GM19023 (cell line): ENCODE measurements at regions not wholly inside any gene's neighbourhood (a gene's known extent, or its start where the extent isn't known, plus 50 kb on each side); places are given as distances from the start of the nearest gene placed in this dataset.

Experiments
- ATAC-seq: cut with Tn5 transposase; IDR thresholded peaks from one replicate; pipeline ENCODE4 v1.9.1; 2021; ENCODE audit warnings: mild to moderate bottlenecking, moderate library complexity; ENCODE audit not compliant: unreplicated experiment

DNA sequence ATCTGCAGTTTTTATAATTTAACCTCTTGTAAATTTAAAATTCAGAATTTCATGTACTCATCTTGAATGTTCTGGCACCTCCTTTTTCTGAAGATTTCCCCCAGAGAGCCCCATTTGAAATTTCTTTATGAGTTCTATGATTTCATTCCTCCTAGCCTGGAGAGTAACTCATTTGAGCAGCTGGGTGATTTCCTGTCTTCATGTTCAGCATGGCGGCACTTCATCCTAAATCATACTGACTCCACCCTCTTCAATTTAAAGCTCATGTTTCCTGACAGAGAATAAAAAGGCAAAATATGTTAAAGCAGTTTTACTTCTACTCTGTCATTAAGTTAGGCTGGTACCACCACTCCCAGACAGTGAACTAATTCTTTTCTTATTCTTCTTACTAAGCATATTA is 250.9 kb upstream of the POU3F2 start:
- ATAC-seq = no peak

DNA sequence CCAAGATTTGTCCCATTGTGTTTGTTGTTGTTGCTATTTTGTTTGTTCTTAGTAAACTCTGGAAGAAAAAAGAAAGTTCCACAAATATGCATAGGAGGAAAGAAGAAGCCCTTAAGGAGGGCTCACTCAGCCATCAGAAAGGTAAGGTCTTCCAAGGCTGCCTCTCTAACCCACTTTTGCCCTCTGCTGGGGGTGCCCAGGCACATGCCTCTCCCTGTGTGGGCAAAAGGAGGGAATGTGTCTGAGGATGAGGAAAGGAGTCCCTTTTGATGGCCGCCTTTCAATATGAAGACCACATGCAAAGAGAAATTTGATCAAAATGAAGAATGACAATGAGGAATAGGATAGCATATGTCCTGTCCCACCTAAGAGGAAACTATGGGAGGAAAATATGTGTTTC is 248.2 kb upstream of the POU3F2 start:
- no peak for ATAC-seq

GRCh38 chr6:98587555-98587954 is 246.8 kb upstream of the POU3F2 start:
- no peak for ATAC-seq

GRCh38 chr6:98589536-98589935 is 244.8 kb upstream of the POU3F2 start:
- ATAC-seq = no peak

GRCh38 chr6:98590136-98590681 is 244.2 kb upstream of the POU3F2 start:
- no peak for ATAC-seq

DNA sequence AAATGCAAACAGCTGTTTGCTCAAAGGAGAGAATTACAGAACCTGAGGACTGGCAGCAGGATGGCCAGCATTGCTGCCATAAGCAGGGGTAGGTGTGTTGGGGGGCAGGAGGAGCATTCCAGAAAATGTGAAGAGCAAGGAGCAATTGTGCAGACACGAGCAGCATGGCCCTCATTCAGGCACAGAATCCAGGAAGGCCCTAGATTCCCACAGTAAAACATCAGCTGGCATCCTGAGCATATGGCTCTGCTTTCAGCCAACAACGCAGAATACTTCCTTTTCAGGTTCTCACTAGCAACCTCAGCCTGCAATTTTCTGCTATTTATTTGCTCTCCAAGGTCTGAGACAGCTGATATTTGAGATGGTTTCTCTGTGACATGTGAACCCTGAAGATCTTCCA is 243.4 kb upstream of the POU3F2 start:
- no peak for ATAC-seq

GRCh38 chr6:98593676-98594075 is 240.7 kb upstream of the POU3F2 start:
- ATAC-seq = no peak

DNA sequence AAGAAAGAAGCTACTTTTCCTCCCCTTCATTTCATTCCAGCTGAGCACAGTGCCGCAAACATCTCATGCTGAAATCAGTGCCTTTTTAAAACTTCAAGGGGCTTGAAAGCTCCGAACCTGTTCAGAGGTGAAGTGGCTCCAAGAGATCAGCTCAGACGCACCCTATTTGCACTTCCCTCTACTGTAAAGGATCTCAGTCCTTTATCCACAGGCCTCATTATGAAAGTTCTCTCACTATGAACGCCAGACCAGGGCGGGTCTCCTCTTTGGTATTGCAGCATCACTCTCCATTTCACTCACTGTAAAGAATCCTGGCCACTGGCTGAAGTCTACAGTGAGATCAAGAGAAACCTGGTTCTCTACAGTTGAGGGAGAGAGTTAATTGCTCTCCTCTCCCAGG is 232.7 kb upstream of the POU3F2 start:
- no peak for ATAC-seq

- ATAC-seq = no peak
Observed at GRCh38 chr6:98605705-98606104, 228.7 kb upstream of the POU3F2 start.

GRCh38 chr6:98627129-98627775 is 207.1 kb upstream of the POU3F2 start:
- ATAC-seq = no peak

- ATAC-seq = no peak
Observed at GRCh38 chr6:98633886-98634285, 200.5 kb upstream of the POU3F2 start.

DNA sequence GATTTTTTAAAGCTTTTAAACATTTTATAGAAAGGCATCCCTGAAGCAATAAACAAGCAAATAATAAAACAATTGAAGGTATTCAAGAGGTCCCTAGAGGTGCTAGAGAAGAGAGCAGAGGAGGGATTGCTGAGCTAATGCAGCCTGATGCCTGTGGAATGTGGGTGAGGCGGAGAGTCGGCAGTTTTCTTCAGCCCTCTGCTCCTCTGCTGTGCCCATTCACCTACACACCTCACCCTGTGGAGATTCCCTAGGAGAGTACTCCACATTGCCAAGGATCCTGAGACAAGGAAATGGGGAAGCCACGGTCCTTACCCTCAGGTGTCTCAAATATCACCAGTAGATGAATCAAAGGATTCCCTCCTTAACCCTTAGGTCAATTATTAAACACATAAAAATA is 199.8 kb upstream of the POU3F2 start:
- no peak for ATAC-seq

- no peak for ATAC-seq
Observed at GRCh38 chr6:98635191-98635590, 199.2 kb upstream of the POU3F2 start.

DNA sequence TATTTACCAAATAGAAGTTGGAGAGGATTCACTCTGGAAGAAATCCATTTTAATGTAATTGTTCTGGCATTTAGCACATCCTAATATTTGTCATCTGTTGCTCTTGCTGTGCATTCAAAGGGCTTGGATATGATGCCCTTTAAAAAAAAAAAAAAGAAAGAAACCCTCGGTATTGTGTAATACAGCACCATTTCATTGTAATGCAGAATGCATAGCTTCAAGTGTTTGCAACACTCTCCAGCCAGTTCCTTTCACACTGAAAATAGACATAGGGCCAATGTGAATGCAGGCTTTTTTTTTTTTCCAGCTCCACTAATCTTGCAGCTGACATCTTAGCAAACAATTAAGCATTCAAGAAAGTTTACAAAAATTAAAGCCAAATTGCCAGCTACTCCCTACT is 197.4 kb upstream of the POU3F2 start:
- no peak for ATAC-seq

DNA sequence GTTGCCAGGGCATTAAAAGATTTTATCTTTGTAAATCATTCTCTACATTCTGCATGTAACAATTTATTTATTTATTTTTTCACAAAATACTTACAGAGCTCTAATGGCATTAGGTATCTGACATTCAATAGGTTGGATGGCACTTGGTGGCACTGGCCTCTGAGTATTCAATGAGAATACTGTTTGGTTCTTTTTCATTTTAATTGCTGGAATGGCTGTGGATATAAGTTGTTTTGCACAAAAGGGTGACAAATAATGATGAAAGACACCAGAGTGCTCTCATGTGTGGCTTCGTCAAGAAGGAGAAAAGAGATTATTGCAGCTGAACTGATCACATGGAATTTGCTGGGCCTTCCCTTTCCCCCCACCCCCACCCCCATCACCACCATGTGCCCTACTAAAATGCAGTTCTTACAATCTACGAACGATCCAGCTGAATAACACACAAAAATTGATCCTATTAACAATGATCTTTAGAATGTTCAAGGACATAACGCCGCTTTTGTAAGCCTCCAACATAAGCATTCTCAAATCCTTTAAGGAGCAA is 195.2 kb upstream of the POU3F2 start:
- ATAC-seq = no peak

DNA sequence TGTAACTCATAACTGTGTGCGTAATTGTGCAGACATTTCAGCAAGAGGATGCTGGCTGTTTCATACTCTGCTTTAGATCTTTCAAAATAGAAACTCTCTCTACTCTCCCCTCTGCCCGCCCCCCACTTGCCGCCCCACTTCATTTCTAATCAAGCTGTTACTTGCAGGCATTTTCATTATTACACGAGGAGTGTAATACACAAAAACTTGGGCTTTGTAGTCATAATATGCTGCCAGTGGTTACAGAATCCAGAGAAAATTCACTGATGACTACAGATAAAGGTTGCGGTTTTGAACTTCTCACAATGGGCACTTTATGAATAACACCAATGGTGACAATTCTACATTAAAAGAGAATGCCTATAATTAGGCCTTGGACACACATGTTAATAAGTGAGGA is 194.0 kb upstream of the POU3F2 start:
- no peak for ATAC-seq

DNA sequence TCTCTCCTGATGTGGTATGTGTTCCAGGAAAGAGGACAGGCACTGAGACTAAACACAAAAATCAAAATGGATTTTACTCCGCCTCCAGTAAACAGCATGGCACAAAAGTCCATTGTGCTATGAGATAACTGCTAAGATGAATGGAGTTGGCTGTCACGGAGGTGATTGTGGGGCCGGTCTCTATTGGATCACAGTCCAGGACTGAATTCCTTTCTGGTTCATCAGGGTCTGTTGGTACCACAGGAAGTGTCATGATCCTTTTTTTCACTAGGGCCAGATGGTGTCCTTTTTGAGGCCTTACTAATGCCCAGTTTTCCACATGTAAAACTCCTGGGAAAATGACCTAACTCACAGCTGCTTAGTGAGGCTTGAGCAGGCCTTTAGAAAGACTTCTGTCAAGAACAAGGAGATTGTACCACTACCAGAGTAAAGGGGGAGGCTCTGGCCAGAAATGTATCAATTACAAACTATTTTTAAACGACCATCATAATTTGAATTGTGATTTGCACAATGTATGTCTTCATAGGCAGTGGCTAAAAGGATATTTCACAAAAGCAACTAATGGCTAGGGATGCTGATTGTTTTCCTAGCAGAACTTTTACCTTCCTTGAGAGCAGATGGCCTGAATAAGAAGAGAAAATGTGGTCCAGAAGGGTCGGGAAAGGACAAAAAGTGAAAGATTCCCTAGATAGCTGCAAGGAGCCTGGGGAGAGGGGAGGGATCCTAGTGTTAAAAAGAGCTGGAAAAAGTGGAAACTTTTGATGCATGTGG is 192.2 kb upstream of the POU3F2 start:
- ATAC-seq = no peak

- no peak for ATAC-seq
Observed at GRCh38 chr6:98644063-98644462, 190.3 kb upstream of the POU3F2 start.

GRCh38 chr6:98648211-98648914 is 186.0 kb upstream of the POU3F2 start:
- no peak for ATAC-seq

DNA sequence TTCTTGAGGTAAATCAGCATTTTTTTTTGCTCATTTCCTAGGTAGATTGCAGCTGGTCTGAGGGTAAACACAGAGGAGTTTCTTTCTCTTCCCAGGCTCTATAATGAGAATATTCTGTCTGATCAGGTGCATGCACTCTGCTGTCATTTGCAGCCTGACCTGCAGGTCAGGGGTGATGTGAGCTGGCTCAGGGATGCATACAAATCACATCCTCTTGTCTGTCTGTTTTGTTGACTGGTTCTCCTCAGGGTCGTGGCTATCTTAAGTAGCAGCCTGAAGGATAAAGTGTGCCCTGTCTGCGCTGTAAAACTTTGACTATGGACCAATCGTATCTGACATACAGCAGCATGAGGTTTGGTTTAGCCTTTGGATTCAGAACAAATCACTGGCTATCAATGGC is 183.4 kb upstream of the POU3F2 start:
- no peak for ATAC-seq

- no peak for ATAC-seq
Observed at GRCh38 chr6:98653179-98653578, 181.2 kb upstream of the POU3F2 start.

GRCh38 chr6:98657764-98658163 is 176.6 kb upstream of the POU3F2 start:
- ATAC-seq = no peak
